Endodermal cell (in vitro differentiated cells): ENCODE measurements at regions not wholly inside any gene's neighbourhood (a gene's known extent, or its start where the extent isn't known, plus 50 kb on each side); places are given as distances from the start of the nearest gene placed in this dataset.

Experiments
- DNase-seq: peaks from one replicate; pipeline ENCODE4 v3.0.0-alpha.2; 2017
- H3K27ac ChIP-seq: 2 replicates; pipeline ENCODE4 v1.5.1; 2013; ENCODE audit warnings: mild to moderate bottlenecking, low read depth, low read length, moderate library complexity
- H3K27me3 ChIP-seq: 2 replicates; pipeline ENCODE4 v1.6.1; 2013; ENCODE audit warnings: mild to moderate bottlenecking, low read length, moderate library complexity; ENCODE audit not compliant: insufficient read depth, control insufficient read depth, poor library complexity, severe bottlenecking
- H3K36me3 ChIP-seq: 2 replicates; pipeline ENCODE4 v1.7.0; 2013; ENCODE audit warnings: mild to moderate bottlenecking, low read length, moderate library complexity; ENCODE audit not compliant: control insufficient read depth, insufficient read depth
- H3K4me1 ChIP-seq: one replicate; pipeline ENCODE4 v1.7.0; 2013; ENCODE audit warnings: low read length; ENCODE audit not compliant: control insufficient read depth, insufficient read depth
- H3K4me3 ChIP-seq: 2 replicates; pipeline ENCODE4 v1.5.1; 2013; ENCODE audit warnings: mild to moderate bottlenecking, low read length, moderate library complexity
- H3K9ac ChIP-seq: 2 replicates; pipeline ENCODE4 v1.6.1; 2013; ENCODE audit warnings: mild to moderate bottlenecking, low read length, moderate library complexity; ENCODE audit not compliant: poor library complexity, severe bottlenecking; ENCODE audit errors: extremely low read depth
- H3K9me3 ChIP-seq: 2 replicates; pipeline ENCODE4 v1.6.1; 2013; ENCODE audit warnings: mild to moderate bottlenecking, low read length, moderate library complexity; ENCODE audit not compliant: control insufficient read depth
- H3K27ac Mint-ChIP-seq: 2 replicates; pipeline ENCODE4 v1.8.0; 2020; ENCODE audit warnings: mixed read lengths
- H3K27me3 Mint-ChIP-seq: 2 replicates; pipeline ENCODE4 v1.8.0; 2021; ENCODE audit warnings: mild to moderate bottlenecking, mixed read lengths; ENCODE audit not compliant: insufficient read depth
- H3K36me3 Mint-ChIP-seq: 2 replicates; pipeline ENCODE4 v1.8.0; 2020; ENCODE audit warnings: low read depth, mixed read lengths
- H3K4me1 Mint-ChIP-seq: 2 replicates; pipeline ENCODE4 v1.8.0; 2020; ENCODE audit warnings: mixed read lengths
- H3K4me3 Mint-ChIP-seq: 2 replicates; pipeline ENCODE4 v1.8.0; 2020; ENCODE audit warnings: mild to moderate bottlenecking, moderate library complexity, mixed read lengths
- H3K9me3 Mint-ChIP-seq: 2 replicates; pipeline ENCODE4 v1.8.0; 2020; ENCODE audit warnings: mild to moderate bottlenecking, mixed read lengths
- WGBS, 2 experiments: methylation state at CpG; one replicate each; pipeline versions ENCODE4 v1.1.5 to v1.1.7; 2013; ENCODE audit warnings: missing lambda C conversion rate in 2 of 2, mixed read lengths in 1 of 2; ENCODE audit not compliant: insufficient coverage in 1 of 2, insufficient read length in 1 of 2; 5-methylcytosine and 5-hydroxymethylcytosine counted together
- TF ChIP-seq, protein P1 (sequence below): fragments of 200-600 bp; sonication (generic); conservative IDR thresholded peaks from 2 replicates; pipeline ENCODE4 v1.5.0; 2021; ENCODE audit warnings: antibody characterized with exemption, mild to moderate bottlenecking

DNA sequence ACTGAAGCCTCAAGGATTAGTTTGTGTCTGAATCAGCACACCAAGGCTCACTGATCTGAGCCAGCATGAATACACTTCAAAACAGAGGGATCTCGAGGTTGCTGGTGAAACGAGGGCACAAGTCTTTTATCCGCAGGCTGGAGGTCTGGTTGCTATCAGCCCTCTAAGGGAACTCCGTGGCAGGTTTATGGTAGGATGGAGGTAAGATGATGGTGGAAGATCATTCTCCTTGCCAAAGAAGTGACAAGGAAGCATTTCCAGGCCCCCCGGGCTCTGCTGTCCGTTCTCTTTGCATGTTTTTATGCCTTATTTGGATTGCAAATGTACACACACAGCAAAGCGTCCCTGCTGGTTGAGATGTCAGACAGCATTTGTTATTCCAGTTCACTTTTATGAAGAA lies 268.3 kb downstream of the ARHGAP12 start:
- no peak overlapping the region for H3K4me3 Mint-ChIP-seq
- no peaks in the 10 kb centered on the region for H3K36me3 ChIP-seq
- no peaks in the 10 kb centered on the region for H3K27me3 Mint-ChIP-seq
- H3K4me3 ChIP-seq = no peak overlapping the region
- no peak overlapping the region for H3K27ac Mint-ChIP-seq
- no peaks in the 10 kb centered on the region for H3K27me3 ChIP-seq
- no peak overlapping the region for H3K9ac ChIP-seq
- TF ChIP-seq, protein P1, sequence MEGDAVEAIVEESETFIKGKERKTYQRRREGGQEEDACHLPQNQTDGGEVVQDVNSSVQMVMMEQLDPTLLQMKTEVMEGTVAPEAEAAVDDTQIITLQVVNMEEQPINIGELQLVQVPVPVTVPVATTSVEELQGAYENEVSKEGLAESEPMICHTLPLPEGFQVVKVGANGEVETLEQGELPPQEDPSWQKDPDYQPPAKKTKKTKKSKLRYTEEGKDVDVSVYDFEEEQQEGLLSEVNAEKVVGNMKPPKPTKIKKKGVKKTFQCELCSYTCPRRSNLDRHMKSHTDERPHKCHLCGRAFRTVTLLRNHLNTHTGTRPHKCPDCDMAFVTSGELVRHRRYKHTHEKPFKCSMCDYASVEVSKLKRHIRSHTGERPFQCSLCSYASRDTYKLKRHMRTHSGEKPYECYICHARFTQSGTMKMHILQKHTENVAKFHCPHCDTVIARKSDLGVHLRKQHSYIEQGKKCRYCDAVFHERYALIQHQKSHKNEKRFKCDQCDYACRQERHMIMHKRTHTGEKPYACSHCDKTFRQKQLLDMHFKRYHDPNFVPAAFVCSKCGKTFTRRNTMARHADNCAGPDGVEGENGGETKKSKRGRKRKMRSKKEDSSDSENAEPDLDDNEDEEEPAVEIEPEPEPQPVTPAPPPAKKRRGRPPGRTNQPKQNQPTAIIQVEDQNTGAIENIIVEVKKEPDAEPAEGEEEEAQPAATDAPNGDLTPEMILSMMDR = no peak
- no peak for DNase-seq
- peaks cover 13% of the 10 kb centered on the region for H3K4me1 Mint-ChIP-seq
- H3K36me3 Mint-ChIP-seq = no peaks in the 10 kb centered on the region
- peaks cover 12% of the 10 kb centered on the region for H3K9me3 ChIP-seq
- WGBS, 2 experiments = 88 to 91% methylated on average over 5 to 7 of the region's 7 CpGs
- H3K4me1 ChIP-seq = peaks cover 7% of the 10 kb centered on the region
- peaks cover 5% of the 10 kb centered on the region for H3K9me3 Mint-ChIP-seq
- H3K27ac ChIP-seq = peak overlapping the region; percentile 39

DNA sequence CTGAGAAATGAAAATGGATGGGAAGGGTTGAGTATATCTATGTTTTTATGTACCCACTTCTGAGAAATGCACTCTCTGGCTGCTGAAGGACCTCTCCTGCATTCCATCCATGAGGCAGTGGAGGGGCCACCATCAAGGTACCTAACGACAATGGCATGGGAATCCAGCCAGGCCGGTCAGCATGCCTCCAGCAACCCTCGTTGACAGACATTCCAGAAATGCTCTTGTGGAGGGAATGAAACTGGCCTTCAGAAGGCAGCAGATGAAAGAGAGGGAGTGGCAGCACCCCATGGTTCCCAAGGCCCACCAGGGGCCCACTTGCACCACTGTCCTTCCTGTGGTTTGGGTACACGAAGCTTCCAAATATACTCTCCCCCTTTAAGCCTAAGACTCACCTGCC lies 269.0 kb downstream of the ARHGAP12 start:
- Histone ChIP-seq H3K36me3 (no peaks in the 10 kb centered on the region), H3K27me3 (no peaks in the 10 kb centered on the region), H3K27ac (peak overlapping the region; percentile 39), H3K4me1 (peaks cover under 1% of the 10 kb centered on the region), H3K9ac (no peak overlapping the region), H3K4me3 (peak overlapping the region; percentile 18), H3K9me3 (peaks cover 12% of the 10 kb centered on the region)
- 88 to 100% methylated on average over 2 to 4 of the region's 4 CpGs for WGBS, 2 experiments
- H3K27ac Mint-ChIP-seq = no peak overlapping the region
- H3K36me3 Mint-ChIP-seq = no peaks in the 10 kb centered on the region
- H3K9me3 Mint-ChIP-seq = peaks cover 5% of the 10 kb centered on the region
- TF ChIP-seq, protein P1 = no peak
- H3K27me3 Mint-ChIP-seq = no peaks in the 10 kb centered on the region
- peaks cover 6% of the 10 kb centered on the region for H3K4me1 Mint-ChIP-seq
- DNase-seq = peak; percentile 64
- H3K4me3 Mint-ChIP-seq = no peak overlapping the region

DNA sequence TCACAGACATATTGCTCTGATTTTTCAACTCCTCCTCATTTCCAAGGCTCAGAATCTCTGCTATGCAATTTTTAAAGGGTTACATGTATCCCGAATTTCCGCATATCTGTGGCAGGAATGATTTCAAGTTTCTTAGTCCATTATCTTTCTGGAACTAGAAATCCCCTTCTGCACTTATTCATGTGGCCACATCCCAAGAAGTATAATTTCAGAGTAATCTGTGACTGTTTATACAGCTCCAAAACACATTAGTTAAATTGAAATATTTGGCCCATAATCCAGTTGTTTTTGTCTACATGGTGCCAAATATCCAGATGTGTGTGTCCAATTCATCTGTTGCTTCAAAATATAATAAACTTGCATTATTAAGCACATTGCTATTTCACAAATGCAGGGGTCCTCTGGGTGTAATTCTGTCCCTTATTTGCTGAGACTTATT lies 271.2 kb downstream of the ARHGAP12 start:
- H3K4me3 ChIP-seq = peak overlapping the region; percentile 22
- no peak overlapping the region for H3K27ac ChIP-seq
- Mint-ChIP-seq H3K27ac (no peak overlapping the region), H3K9me3 (no peaks in the 10 kb centered on the region), H3K4me3 (no peak overlapping the region), H3K27me3 (no peaks in the 10 kb centered on the region), H3K36me3 (no peaks in the 10 kb centered on the region), H3K4me1 (peaks cover 4% of the 10 kb centered on the region)
- 95 to 97% methylated on average over 2 of the region's 2 CpGs for WGBS, 2 experiments
- TF ChIP-seq, protein P1 = no peak
- H3K36me3 ChIP-seq = no peaks in the 10 kb centered on the region
- peaks cover 12% of the 10 kb centered on the region for H3K9me3 ChIP-seq
- H3K4me1 ChIP-seq = no peaks in the 10 kb centered on the region
- no peak for DNase-seq
- H3K27me3 ChIP-seq = no peaks in the 10 kb centered on the region
- H3K9ac ChIP-seq = no peak overlapping the region
